IMR-90 (cell line): ENCODE measurements at regions not wholly inside any gene's neighbourhood (a gene's known extent, or its start where the extent isn't known, plus 50 kb on each side); places are given as distances from the start of the nearest gene placed in this dataset.

ENCODE experiments used
- ATAC-seq: fragments of 200-7000 bp; cut with Tn5 transposase; 2 replicates; pipeline ENCODE4 v1.9.1; 2020; ENCODE audit warnings: low read depth, mild to moderate bottlenecking, moderate library complexity
- BruUV-seq: library from RNA; stranded (reverse); fragments of 400-500 nt; replicated peaks from 2 replicates; lab custom pipeline; 2021; lab: Mats Ljungman, UMichigan
- CTCF ChIA-PET: fragments of 300-600 bp; formaldehyde crosslinking; extraction: SDS; loops from one replicate; lab custom pipeline; 2021; ENCODE audit warnings: antibody characterized with exemption; lab: Yijun Ruan, JAX
- POLR2A ChIA-PET: fragments of 300-600 bp; sonication (Branson Sonifier 250); formaldehyde crosslinking; loops from one replicate; lab custom pipeline; 2022; ENCODE audit warnings: antibody characterized with exemption; ENCODE audit not compliant: unreplicated experiment; lab: Charles Lee
- DNase-seq: peaks from one replicate; pipeline ENCODE4 v3.0.0; 2013
- H2AFZ ChIP-seq: replicated peaks from 2 replicates; pipeline ENCODE3; 2013; ENCODE audit warnings: low read length, mild to moderate bottlenecking; ENCODE audit not compliant: poor library complexity
- H2AK5ac ChIP-seq: 2 replicates; pipeline ENCODE4 v1.6.1; 2013; ENCODE audit warnings: low read depth, low read length, inconsistent platforms
- H2AK9ac ChIP-seq: replicated peaks from 2 replicates; pipeline ENCODE3; 2013; ENCODE audit warnings: mild to moderate bottlenecking, low read depth, low read length, moderate library complexity; ENCODE audit not compliant: poor library complexity
- H2BK120ac ChIP-seq: 2 replicates; pipeline ENCODE4 v1.6.1; 2013; ENCODE audit warnings: low read depth, low read length, inconsistent platforms
- H2BK15ac ChIP-seq: 3 replicates; pipeline ENCODE4 v1.6.1; 2013; ENCODE audit warnings: low read depth, low read length, inconsistent platforms
- H2BK20ac ChIP-seq: 2 replicates; pipeline ENCODE4 v1.6.1; 2013; ENCODE audit warnings: low read depth, mild to moderate bottlenecking, inconsistent platforms, low read length, moderate library complexity
- H2BK5ac ChIP-seq: 2 replicates; pipeline ENCODE4 v1.6.1; 2013; ENCODE audit warnings: mild to moderate bottlenecking, low read depth, low read length, inconsistent platforms; ENCODE audit not compliant: poor library complexity, severe bottlenecking
- H3K14ac ChIP-seq: replicated peaks from 2 replicates; pipeline ENCODE4 v1.6.1; 2013; ENCODE audit warnings: low read depth, low read length, inconsistent platforms
- H3K18ac ChIP-seq: 2 replicates; pipeline ENCODE4 v1.6.1; 2013; ENCODE audit warnings: low read depth, low read length, control low read depth
- H3K23ac ChIP-seq: 2 replicates; pipeline ENCODE4 v1.6.1; 2013; ENCODE audit warnings: low read depth, low read length, inconsistent platforms
- H3K27ac ChIP-seq: 2 replicates; pipeline ENCODE4 v1.5.1; 2013; ENCODE audit warnings: mild to moderate bottlenecking, control low read depth, low read length; ENCODE audit not compliant: insufficient read depth
- H3K27me3 ChIP-seq: 2 replicates; pipeline ENCODE4 v1.6.1; 2013; ENCODE audit warnings: low read length; ENCODE audit not compliant: control insufficient read depth, insufficient read depth
- H3K36me3 ChIP-seq: 2 replicates; pipeline ENCODE4 v1.6.1; 2013; ENCODE audit warnings: low read length, mixed read lengths; ENCODE audit not compliant: control insufficient read depth, insufficient read depth
- H3K4ac ChIP-seq: 2 replicates; pipeline ENCODE4 v1.6.1; 2013; ENCODE audit warnings: low read depth, low read length, inconsistent platforms
- H3K4me1 ChIP-seq: 2 replicates; pipeline ENCODE4 v1.6.1; 2013; ENCODE audit warnings: low read length, mixed read lengths; ENCODE audit not compliant: control insufficient read depth, insufficient read depth
- H3K4me2 ChIP-seq: 2 replicates; pipeline ENCODE4 v1.6.1; 2013; ENCODE audit warnings: low read depth, mild to moderate bottlenecking, control low read depth, low read length, moderate library complexity
- H3K4me3 ChIP-seq: 2 replicates; pipeline ENCODE4 v1.5.1; 2013; ENCODE audit warnings: low read depth, mild to moderate bottlenecking, control low read depth, low read length, moderate library complexity; ENCODE audit not compliant: insufficient read depth
- H3K56ac ChIP-seq: 2 replicates; pipeline ENCODE4 v1.6.1; 2013; ENCODE audit warnings: low read length, inconsistent platforms; ENCODE audit not compliant: insufficient read depth; ENCODE audit errors: extremely low read depth
- H3K79me1 ChIP-seq, 2 experiments: 2 replicates each; pipeline ENCODE4 v1.6.1; 2013; ENCODE audit warnings: low read length in 2 of 2, inconsistent platforms in 1 of 2, low read depth in 1 of 2
- H3K9ac ChIP-seq: 2 replicates; pipeline ENCODE4 v1.6.1; 2013; ENCODE audit warnings: low read depth, low read length, control low read depth
- H3K9me1 ChIP-seq: 2 replicates; pipeline ENCODE4 v1.6.1; 2013; ENCODE audit warnings: low read length, inconsistent platforms; ENCODE audit not compliant: insufficient read depth
- H3K9me3 ChIP-seq: 2 replicates; pipeline ENCODE4 v1.6.1; 2013; ENCODE audit warnings: low read length; ENCODE audit not compliant: control insufficient read depth, insufficient read depth
- H4K20me1 ChIP-seq: 2 replicates; pipeline ENCODE4 v1.6.1; 2013; ENCODE audit warnings: low read length, inconsistent platforms; ENCODE audit not compliant: insufficient read depth
- H4K5ac ChIP-seq: 2 replicates; pipeline ENCODE4 v1.6.1; 2013; ENCODE audit warnings: mild to moderate bottlenecking, low read depth, low read length, control low read depth
- H4K8ac ChIP-seq, 2 experiments: 2 replicates each; pipeline ENCODE4 v1.6.1; 2013; ENCODE audit warnings: low read depth in 2 of 2, low read length in 2 of 2, control low read depth in 1 of 2, inconsistent platforms in 1 of 2
- H4K91ac ChIP-seq: 2 replicates; pipeline ENCODE4 v1.6.1; 2013; ENCODE audit warnings: low read depth, low read length, inconsistent platforms; ENCODE audit not compliant: insufficient read depth
- CEBPB ChIP-seq: IDR thresholded peaks from 2 replicates; pipeline ENCODE4 v1.6.1; 2012; ENCODE audit warnings: low read depth, low read length, improper control_type of control experiment
- RAD21 ChIP-seq: IDR thresholded peaks from 2 replicates; pipeline ENCODE4 v1.6.1; 2012; ENCODE audit warnings: low read length, improper control_type of control experiment
- RFX5 ChIP-seq: IDR thresholded peaks from 2 replicates; pipeline ENCODE4 v1.8.0; 2012; ENCODE audit warnings: low read depth, mild to moderate bottlenecking, low read length, moderate library complexity
- SMC3 ChIP-seq: fragments of 150-350 bp; IDR thresholded peaks from 2 replicates; pipeline ENCODE4 v1.6.1; 2016; ENCODE audit warnings: low read depth, mild to moderate bottlenecking, antibody characterized with exemption, low read length, moderate library complexity
- WGBS, 2 experiments: methylation state at CpG; one replicate each; pipeline versions ENCODE4 v1.1.5 to v1.1.7; 2013; ENCODE audit warnings: missing lambda C conversion rate in 2 of 2; ENCODE audit not compliant: insufficient read length in 1 of 2; ENCODE audit errors: extremely low coverage in 2 of 2; 5-methylcytosine and 5-hydroxymethylcytosine counted together
- dilution Hi-C: fragments of 300-500 bp; cut with HindIII; formaldehyde crosslinking; loops from one replicate; pipeline ENCODE4 v1.14.3; 2018; ENCODE audit warnings: low sequenced_read_pairs; ENCODE audit not compliant: unreplicated experiment
- in situ Hi-C: fragments of 300-500 bp; cut with MboI; formaldehyde crosslinking; loops from 3 replicates; pipeline ENCODE4 v1.14.3; 2019; ENCODE audit warnings: low sequenced_read_pairs, inconsistent platforms, mixed read lengths
- intact Hi-C: fragments of 100-400 bp; cut with micrococcal nuclease; formaldehyde crosslinking; loops from 2 replicates; pipeline ENCODE4 v1.10.0; 2022
- TF ChIP-seq, protein P1 (sequence below): fragments of 150-350 bp; IDR thresholded peaks from 2 replicates; pipeline ENCODE4 v1.6.1; 2017; ENCODE audit warnings: mild to moderate bottlenecking, antibody characterized with exemption, low read length, low read depth

DNA sequence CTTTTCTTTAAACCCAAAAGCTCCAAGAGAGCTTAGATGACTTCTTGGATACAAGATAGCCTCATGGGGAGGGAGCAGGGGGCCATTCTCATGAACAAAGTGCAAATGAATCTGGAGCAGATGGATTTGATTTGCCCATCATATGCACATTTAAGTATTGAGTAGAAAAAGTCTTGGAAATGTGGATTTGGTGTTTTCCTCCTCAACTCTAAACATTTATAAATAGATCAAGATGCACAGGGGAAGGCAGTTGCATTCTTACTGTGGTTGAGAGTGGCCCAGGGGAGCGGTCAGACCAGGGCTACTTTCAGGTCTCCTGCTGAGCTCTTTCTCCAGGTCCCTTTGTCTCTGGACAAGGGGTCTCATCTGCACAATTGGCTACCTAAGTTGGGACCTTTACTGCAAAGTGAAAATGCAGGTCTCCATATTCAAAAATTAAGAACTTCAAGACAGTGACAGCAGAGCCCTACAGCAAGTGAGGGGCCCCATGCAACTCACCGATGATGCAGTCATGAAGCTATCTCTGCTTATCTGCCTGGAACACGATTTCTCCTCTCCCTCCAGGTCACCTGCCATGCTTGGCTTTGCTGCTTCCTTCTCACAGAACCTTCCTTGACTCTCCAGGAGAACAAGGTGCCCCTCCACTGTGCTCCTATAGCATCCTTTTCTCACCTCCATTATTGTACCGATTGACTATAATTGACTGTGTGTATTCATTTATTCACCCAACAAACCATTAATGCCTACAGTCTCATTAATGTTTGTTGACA, 145.4 kb downstream of the LPIN1 start:
- Histone ChIP-seq H3K36me3 (no peaks in the 10 kb centered on the region), H2BK120ac (no peak overlapping the region), H4K5ac (no peak overlapping the region), H3K56ac (no peak overlapping the region), H2AK9ac (no peak overlapping the region), H3K27me3 (no peaks in the 10 kb centered on the region), H3K9ac (no peak overlapping the region), H3K4me1 (no peaks in the 10 kb centered on the region), H2BK5ac (no peak overlapping the region), H2AK5ac (no peak overlapping the region), H4K20me1 (no peaks in the 10 kb centered on the region), H3K23ac (no peak overlapping the region), H3K4me2 (no peak overlapping the region), H4K8ac (no peak overlapping the region), H2BK20ac (no peak overlapping the region), H3K27ac (no peak overlapping the region), H3K4me3 (no peak overlapping the region), H3K9me3 (peaks cover 7% of the 10 kb centered on the region), H2AFZ (no peak overlapping the region), H3K79me1 (no peaks in the 10 kb centered on the region), H2BK15ac (no peak overlapping the region), H3K14ac (no peak overlapping the region), H3K18ac (no peak overlapping the region), H3K9me1 (no peaks in the 10 kb centered on the region), H4K91ac (no peak overlapping the region), H3K4ac (no peak overlapping the region)
- no peak for DNase-seq
- ChIA-PET CTCF (no interaction called here), POLR2A (no interaction called here)
- TF ChIP-seq CEBPB: no peak
- no peak for TF ChIP-seq SMC3
- TF ChIP-seq RFX5: no peak
- TF ChIP-seq, protein P1, sequence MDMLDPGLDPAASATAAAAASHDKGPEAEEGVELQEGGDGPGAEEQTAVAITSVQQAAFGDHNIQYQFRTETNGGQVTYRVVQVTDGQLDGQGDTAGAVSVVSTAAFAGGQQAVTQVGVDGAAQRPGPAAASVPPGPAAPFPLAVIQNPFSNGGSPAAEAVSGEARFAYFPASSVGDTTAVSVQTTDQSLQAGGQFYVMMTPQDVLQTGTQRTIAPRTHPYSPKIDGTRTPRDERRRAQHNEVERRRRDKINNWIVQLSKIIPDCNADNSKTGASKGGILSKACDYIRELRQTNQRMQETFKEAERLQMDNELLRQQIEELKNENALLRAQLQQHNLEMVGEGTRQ: no peak
- no peak for TF ChIP-seq RAD21
- no TSS peak for BruUV-seq
- intact Hi-C loops: no loop called here
- in situ Hi-C loops: no loop called here
- WGBS, 2 experiments: 83% methylated on average over 1 of the region's 4 CpGs; no CpG with 5 or more reads in 1 of the 2 experiments
- ATAC-seq: no peak
- dilution Hi-C loops: no loop called here
